SK-N-SH (cell line): ENCODE measurements at regions not wholly inside any gene's neighbourhood (a gene's known extent, or its start where the extent isn't known, plus 50 kb on each side); places are given as distances from the start of the nearest gene placed in this dataset.

Experiments
- CTCF ChIA-PET: fragments of 300-600, 350-600 bp; formaldehyde crosslinking; extraction: SDS; loops from one replicate; lab custom pipeline; 2021; lab: Yijun Ruan, JAX
- POLR2A ChIA-PET: fragments of 350-600 bp; sonication (Branson Sonifier 250); formaldehyde crosslinking; extraction: SDS; loops from one replicate; lab custom pipeline; 2020; ENCODE audit warnings: antibody characterized with exemption, inconsistent platforms; lab: Yijun Ruan, JAX
- DNase-seq: peaks from one replicate; pipeline ENCODE4 v3.0.0; 2012
- H2AFZ ChIP-seq: fragments of 200-600 bp; sonication (generic); 2 replicates; pipeline ENCODE4 v1.8.1; 2016; ENCODE audit warnings: antibody characterized with exemption, mild to moderate bottlenecking, low read depth
- H3F3A ChIP-seq: fragments of 200-600 bp; sonication (generic); replicated peaks from 2 replicates; pipeline ENCODE3; 2016; ENCODE audit warnings: antibody characterized with exemption, mild to moderate bottlenecking; ENCODE audit not compliant: insufficient read depth
- H3K27ac ChIP-seq, 2 experiments: fragments of 200-500 bp in 1 of 2; fragments of 200-600 bp in 1 of 2; sonication (Bioruptor generic) in 1 of 2; sonication (generic), shearing (Covaris generic) in 1 of 2; 2 replicates each; pipeline versions ENCODE4 v1.5.1 to v1.6.1; 2014 to 2016; ENCODE audit warnings: low read depth in 2 of 2, inconsistent platforms in 1 of 2, low read length in 1 of 2, mild to moderate bottlenecking in 1 of 2, mixed read lengths in 1 of 2
- H3K27me3 ChIP-seq: fragments of 200-600 bp; sonication (generic), shearing (Covaris generic); 2 replicates; pipeline ENCODE4 v1.6.1; 2016; ENCODE audit warnings: mixed run types; ENCODE audit not compliant: insufficient read depth
- H3K36me3 ChIP-seq, 2 experiments: fragments of 200-500 bp in 1 of 2; fragments of 200-600 bp in 1 of 2; sonication (Bioruptor generic) in 1 of 2; sonication (generic) in 1 of 2; replicated peaks in 1 of 2; 2 replicates each; pipeline versions ENCODE3 to v1.5.1; 2014 to 2016; ENCODE audit warnings: low read length in 1 of 2, mild to moderate bottlenecking in 1 of 2; ENCODE audit not compliant: insufficient read depth in 2 of 2, control insufficient read depth in 1 of 2
- H3K4me1 ChIP-seq, 2 experiments: fragments of 200-500 bp in 1 of 2; fragments of 200-600 bp in 1 of 2; sonication (Bioruptor generic) in 1 of 2; sonication (generic), shearing (Covaris generic) in 1 of 2; 2 replicates each; pipeline versions ENCODE4 v1.5.1 to v1.6.1; 2014 to 2016; ENCODE audit warnings: low read depth in 1 of 2, low read length in 1 of 2, mixed run types in 1 of 2; ENCODE audit not compliant: insufficient read depth in 2 of 2, control insufficient read depth in 1 of 2
- H3K4me2 ChIP-seq: fragments of 200-600 bp; sonication (generic), shearing (Covaris generic); 2 replicates; pipeline ENCODE4 v1.6.1; 2017; ENCODE audit warnings: mixed run types
- H3K4me3 ChIP-seq, 2 experiments: fragments of 200-500 bp in 1 of 2; fragments of 200-600 bp in 1 of 2; sonication (Bioruptor generic) in 1 of 2; sonication (generic), shearing (Covaris generic) in 1 of 2; 2 replicates each; pipeline versions ENCODE4 v1.5.1 to v1.8.1; 2014 to 2016; ENCODE audit warnings: low read depth in 2 of 2, inconsistent platforms in 1 of 2, low read length in 1 of 2, mild to moderate bottlenecking in 1 of 2, mixed read lengths in 1 of 2, moderate library complexity in 1 of 2
- H3K79me2 ChIP-seq: fragments of 200-600 bp; sonication (generic); 2 replicates; pipeline ENCODE4 v1.8.1; 2017; ENCODE audit warnings: mild to moderate bottlenecking; ENCODE audit not compliant: insufficient read depth
- H3K9ac ChIP-seq: fragments of 200-600 bp; sonication (generic); 2 replicates; pipeline ENCODE4 v1.6.1; 2017; ENCODE audit warnings: mixed run types
- H3K9me2 ChIP-seq: fragments of 200-600 bp; sonication (generic); 2 replicates; pipeline ENCODE4 v1.6.1; 2017; ENCODE audit warnings: mixed run types
- H3K9me3 ChIP-seq: fragments of 200-600 bp; sonication (generic); 2 replicates; pipeline ENCODE4 v1.6.1; 2017; ENCODE audit warnings: mixed run types, mild to moderate bottlenecking, moderate library complexity
- H4K20me1 ChIP-seq: fragments of 200-600 bp; sonication (generic); 2 replicates; pipeline ENCODE4 v1.6.1; 2017; ENCODE audit warnings: mild to moderate bottlenecking, mixed run types; ENCODE audit not compliant: insufficient read depth
- EP300 ChIP-seq, 2 experiments: IDR thresholded peaks; 2 replicates each; pipeline versions ENCODE4 v1.4.0 to v1.6.1; 2012; ENCODE audit warnings: borderline replicate concordance in 1 of 2, low read depth in 1 of 2, low read length in 1 of 2
- EZH2phosphoT487 ChIP-seq: fragments of 200-600 bp; sonication (generic); IDR thresholded peaks from 2 replicates; pipeline ENCODE4 v1.6.1; 2017; ENCODE audit warnings: low read depth, mixed run types, mild to moderate bottlenecking, antibody characterized with exemption, moderate library complexity, borderline replicate concordance
- FOSL2 ChIP-seq: IDR thresholded peaks from 2 replicates; pipeline ENCODE4 v1.4.0; 2012; ENCODE audit warnings: low read depth, mild to moderate bottlenecking, moderate library complexity, borderline replicate concordance
- FOXJ3 ChIP-seq: sonication (generic); formaldehyde crosslinking; IDR thresholded peaks from 2 replicates; pipeline ENCODE4 v1.5.1; 2020; ENCODE audit warnings: mild to moderate bottlenecking, missing genetic modification reagents
- FOXM1 ChIP-seq: IDR thresholded peaks from 2 replicates; pipeline ENCODE4 v1.4.0; 2012; ENCODE audit warnings: low read depth, mild to moderate bottlenecking
- GABPA ChIP-seq: IDR thresholded peaks from 2 replicates; pipeline ENCODE4 v1.4.0; 2012; ENCODE audit warnings: low read depth, mild to moderate bottlenecking
- JUND ChIP-seq: IDR thresholded peaks from 2 replicates; pipeline ENCODE4 v1.4.0; 2012
- MEF2A ChIP-seq: IDR thresholded peaks from 2 replicates; pipeline ENCODE4 v1.4.0; 2012; ENCODE audit warnings: low read depth, borderline replicate concordance
- MXI1 ChIP-seq: IDR thresholded peaks from 2 replicates; pipeline ENCODE4 v1.6.1; 2012; ENCODE audit warnings: mild to moderate bottlenecking, low read depth, low read length, improper control_type of control experiment
- NFIC ChIP-seq: IDR thresholded peaks from 2 replicates; pipeline ENCODE4 v1.4.0; 2012; ENCODE audit warnings: borderline replicate concordance
- RCOR1 ChIP-seq: fragments of 150-350 bp; IDR thresholded peaks from 2 replicates; pipeline ENCODE4 v1.6.1; 2017; ENCODE audit warnings: antibody characterized with exemption, low read length
- REST ChIP-seq: IDR thresholded peaks from 2 replicates; pipeline ENCODE4 v1.6.1; 2012; ENCODE audit warnings: mild to moderate bottlenecking, low read depth, low read length, moderate library complexity
- RXRA ChIP-seq: IDR thresholded peaks from 2 replicates; pipeline ENCODE4 v1.4.0; 2012; ENCODE audit warnings: low read depth, mild to moderate bottlenecking, borderline replicate concordance
- SMC3 ChIP-seq: IDR thresholded peaks from 2 replicates; pipeline ENCODE4 v1.6.1; 2012; ENCODE audit warnings: low read depth, low read length, improper control_type of control experiment
- TAF1 ChIP-seq: IDR thresholded peaks from 2 replicates; pipeline ENCODE4 v1.6.1; 2012; ENCODE audit warnings: low read depth, mild to moderate bottlenecking, low read length, moderate library complexity, borderline replicate concordance
- USF1 ChIP-seq: IDR thresholded peaks from 2 replicates; pipeline ENCODE4 v1.4.0; 2012; ENCODE audit warnings: low read depth, borderline replicate concordance
- WGBS: methylation state at CpG from one replicate; pipeline ENCODE4 v1.1.6; 2017; ENCODE audit warnings: low lambda C conversion rate; 5-methylcytosine and 5-hydroxymethylcytosine counted together
- TF ChIP-seq, protein P1 (sequence below): fragments of 150-350 bp; IDR thresholded peaks from 2 replicates; pipeline ENCODE4 v1.6.1; 2016; ENCODE audit warnings: mild to moderate bottlenecking, low read depth, low read length
- TF ChIP-seq, protein P2 (sequence below): IDR thresholded peaks from 2 replicates; pipeline ENCODE4 v1.4.0; 2012; ENCODE audit warnings: low read depth

- Histone ChIP-seq H3K4me1 (no peaks in the 10 kb centered on the region), H3K9me3 (no peaks in the 10 kb centered on the region; the same call in 1 of the 2 replicates), H3K79me2 (no peaks in the 10 kb centered on the region), H3K4me3 (no peak overlapping the region), H4K20me1 (no peaks in the 10 kb centered on the region), H3K4me2 (no peak overlapping the region), H3K27me3 (no peaks in the 10 kb centered on the region), H3K27ac (no peak overlapping the region), H3K9ac (no peak overlapping the region), H3F3A (no peaks in the 10 kb centered on the region), H2AFZ (no peak overlapping the region), H3K36me3 (no peaks in the 10 kb centered on the region), H3K9me2 (no peaks in the 10 kb centered on the region)
- DNase-seq: no peak
- WGBS: 38% methylated on average over 4 of the region's 4 CpGs
- POLR2A ChIA-PET: no interaction called here
- CTCF ChIA-PET: no interaction called here
- TF ChIP-seq GABPA (no peak), RXRA (no peak), USF1 (no peak), JUND (no peak), FOXM1 (no peak), REST (no peak), EP300 (IDR thresholded peaks at IDR 0.05; ENCODE audit: borderline replicate concordance in 1 of 2, low read depth in 1 of 2, low read length in 1 of 2) (no peak), TAF1 (no peak), FOXJ3 (CRISPR knock-in tag) (no peak), MXI1 (no peak), SMC3 (no peak), EZH2phosphoT487 (no peak), NFIC (no peak), RCOR1 (no peak), MEF2A (no peak), FOSL2 (no peak)
- TF ChIP-seq, protein P1, sequence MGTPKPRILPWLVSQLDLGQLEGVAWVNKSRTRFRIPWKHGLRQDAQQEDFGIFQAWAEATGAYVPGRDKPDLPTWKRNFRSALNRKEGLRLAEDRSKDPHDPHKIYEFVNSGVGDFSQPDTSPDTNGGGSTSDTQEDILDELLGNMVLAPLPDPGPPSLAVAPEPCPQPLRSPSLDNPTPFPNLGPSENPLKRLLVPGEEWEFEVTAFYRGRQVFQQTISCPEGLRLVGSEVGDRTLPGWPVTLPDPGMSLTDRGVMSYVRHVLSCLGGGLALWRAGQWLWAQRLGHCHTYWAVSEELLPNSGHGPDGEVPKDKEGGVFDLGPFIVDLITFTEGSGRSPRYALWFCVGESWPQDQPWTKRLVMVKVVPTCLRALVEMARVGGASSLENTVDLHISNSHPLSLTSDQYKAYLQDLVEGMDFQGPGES: no peak
- TF ChIP-seq, protein P2, sequence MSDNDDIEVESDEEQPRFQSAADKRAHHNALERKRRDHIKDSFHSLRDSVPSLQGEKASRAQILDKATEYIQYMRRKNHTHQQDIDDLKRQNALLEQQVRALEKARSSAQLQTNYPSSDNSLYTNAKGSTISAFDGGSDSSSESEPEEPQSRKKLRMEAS: no peak
Measured at GRCh38 chr1:103327054-103327719, 198.3 kb upstream of the RNPC3 start.
